ENCODE measurements at regions not wholly inside any gene's neighbourhood (a gene's known extent, or its start where the extent isn't known, plus 50 kb on each side); places are given as distances from the start of the nearest gene placed in this dataset.

- TF ChIP-seq POLR2AphosphoS5 (IDR thresholded peaks at IDR 0.05) (no peak), POLR2A (IDR thresholded peaks at IDR 0.05) (no peak)
Observed at GRCh38 chr20:24838546-24839535, 110.2 kb upstream of the CST7 start.
